HG02852 (cell line): ENCODE measurements at regions not wholly inside any gene's neighbourhood (a gene's known extent, or its start where the extent isn't known, plus 50 kb on each side); places are given as distances from the start of the nearest gene placed in this dataset.

Source experiments
- ATAC-seq: cut with Tn5 transposase; IDR thresholded peaks from one replicate; pipeline ENCODE4 v1.9.1; 2021; ENCODE audit warnings: mild to moderate bottlenecking, moderate library complexity; ENCODE audit not compliant: unreplicated experiment

GRCh38 chr2:215522237-215522636 is 86.4 kb upstream of the FN1 start:
- no peak for ATAC-seq

DNA sequence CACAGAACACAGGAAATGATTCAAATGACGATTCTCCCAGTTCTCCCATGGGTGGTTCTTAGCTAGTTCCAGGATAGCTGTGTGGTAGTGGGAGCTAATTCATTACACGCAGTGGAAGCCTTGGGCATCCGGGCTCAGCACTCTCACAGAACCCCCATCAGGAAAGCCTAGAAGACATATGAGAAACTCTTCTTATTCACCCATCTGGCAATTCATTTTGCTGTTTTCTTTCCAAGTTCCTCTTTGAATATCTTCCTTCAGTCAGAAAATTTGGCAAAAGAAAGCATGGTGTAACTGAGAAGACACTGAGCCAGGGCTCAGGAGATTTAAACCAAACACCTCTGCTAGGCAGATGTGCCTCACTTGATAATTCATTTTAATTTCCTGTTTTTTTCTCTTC is 85.2 kb upstream of the FN1 start:
- no peak for ATAC-seq

- no peak for ATAC-seq
Measured at GRCh38 chr2:215517391-215517790, 81.5 kb upstream of the FN1 start.

DNA sequence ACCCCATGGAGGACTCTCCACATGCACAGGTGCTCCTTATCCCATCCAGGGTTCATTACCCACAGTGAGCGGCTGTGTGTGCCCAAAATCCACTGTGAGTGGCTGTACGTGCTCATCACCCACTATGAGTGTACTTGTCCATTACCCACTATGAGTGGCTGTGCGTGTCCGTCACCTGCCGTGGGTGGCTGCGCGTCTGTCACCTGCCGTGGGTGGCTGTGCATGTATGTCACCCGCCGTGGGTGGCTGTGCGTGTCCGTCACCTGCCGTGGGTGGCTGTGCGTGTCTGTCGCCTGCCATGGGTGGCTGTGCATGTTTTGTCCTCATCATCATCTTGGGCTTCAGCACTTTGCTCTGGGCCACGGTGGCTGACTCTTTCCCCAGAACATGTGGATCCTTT is 78.6 kb upstream of the FN1 start:
- ATAC-seq = no peak

DNA sequence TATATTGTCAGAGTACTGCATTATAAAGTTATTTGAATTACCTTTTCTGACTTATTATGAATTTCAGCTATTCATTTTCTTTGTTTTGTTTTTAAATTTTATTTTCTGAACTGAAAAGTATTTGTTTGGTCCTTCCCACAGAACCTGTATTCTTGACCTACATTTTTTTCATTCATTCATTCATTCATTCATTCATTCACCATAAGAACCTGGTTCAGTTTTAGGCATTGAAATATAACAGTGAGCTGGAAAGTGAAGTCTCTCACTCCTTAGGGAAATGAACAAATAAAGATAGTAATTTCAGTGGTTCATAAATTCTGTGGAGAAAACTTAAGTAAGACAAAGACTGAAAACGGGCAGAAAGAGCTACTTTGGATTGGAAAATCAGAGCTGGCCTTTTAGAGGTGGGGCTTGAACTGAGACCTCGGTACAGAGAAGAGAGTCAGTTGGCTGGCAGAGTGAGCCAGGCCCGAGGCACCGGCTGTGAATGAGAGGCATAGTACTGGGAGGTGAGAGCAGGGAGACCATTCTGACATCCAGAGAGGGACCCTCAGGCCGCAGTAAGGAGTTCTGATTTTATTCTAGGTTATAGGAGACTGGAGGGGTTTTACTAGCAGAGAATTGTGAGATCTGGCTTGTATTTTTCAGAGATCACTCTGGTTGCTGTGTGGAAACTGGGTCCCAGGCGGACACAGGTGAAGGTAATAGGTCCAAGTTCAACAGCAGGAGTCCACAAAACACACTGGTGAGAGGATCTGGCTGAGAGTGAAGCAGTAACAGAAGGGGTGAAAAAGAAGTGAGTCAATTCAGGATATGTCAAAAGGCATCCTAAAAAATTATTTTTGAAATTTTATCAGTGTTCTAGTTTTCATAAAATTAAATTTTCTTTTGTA is 75.8 kb upstream of the FN1 start:
- no peak for ATAC-seq

- no peak for ATAC-seq
Measured at GRCh38 chr2:215507836-215508235, 72.0 kb upstream of the FN1 start.

- ATAC-seq = no peak
Measured at GRCh38 chr2:215507136-215507535, 71.3 kb upstream of the FN1 start.

DNA sequence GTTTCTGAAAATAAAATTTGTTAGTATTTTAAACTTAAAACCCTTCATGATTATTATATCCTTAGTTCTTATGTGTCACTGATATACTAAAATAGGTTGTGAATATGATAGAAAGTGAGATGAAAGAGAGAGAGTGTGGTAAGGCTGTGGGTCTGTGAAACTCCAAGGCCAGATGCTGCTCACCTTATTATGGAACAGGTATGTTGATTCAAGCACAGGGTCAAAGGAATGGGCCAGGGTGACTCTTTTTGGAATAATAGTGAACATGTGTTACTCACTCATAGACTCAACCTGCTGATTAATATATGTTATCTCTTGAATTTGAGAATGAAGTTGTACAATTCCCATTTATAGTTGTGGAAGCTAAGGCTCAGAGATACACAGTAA is 70.7 kb upstream of the FN1 start:
- no peak for ATAC-seq

- no peak for ATAC-seq
Measured at GRCh38 chr2:215505044-215505786, 69.3 kb upstream of the FN1 start.

DNA sequence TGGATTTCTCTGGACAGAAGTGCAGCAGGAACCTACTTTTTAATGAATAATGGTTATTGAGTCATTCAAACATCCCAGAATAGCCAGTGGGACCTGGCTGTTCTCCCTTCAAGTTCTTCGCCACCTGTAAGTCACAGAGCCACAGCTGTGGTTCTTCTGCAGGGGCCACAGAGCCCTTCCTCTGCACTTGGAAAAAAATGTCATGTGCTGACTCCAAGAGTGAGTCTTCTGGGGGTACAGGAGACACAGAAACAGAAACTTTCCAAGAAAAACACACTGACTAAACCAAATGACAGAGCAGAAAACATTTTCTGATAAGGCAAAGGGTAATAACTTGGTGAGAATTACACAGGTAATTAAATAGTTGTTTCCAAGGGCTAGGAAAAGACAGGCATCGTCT is 68.7 kb upstream of the FN1 start:
- no peak for ATAC-seq

DNA sequence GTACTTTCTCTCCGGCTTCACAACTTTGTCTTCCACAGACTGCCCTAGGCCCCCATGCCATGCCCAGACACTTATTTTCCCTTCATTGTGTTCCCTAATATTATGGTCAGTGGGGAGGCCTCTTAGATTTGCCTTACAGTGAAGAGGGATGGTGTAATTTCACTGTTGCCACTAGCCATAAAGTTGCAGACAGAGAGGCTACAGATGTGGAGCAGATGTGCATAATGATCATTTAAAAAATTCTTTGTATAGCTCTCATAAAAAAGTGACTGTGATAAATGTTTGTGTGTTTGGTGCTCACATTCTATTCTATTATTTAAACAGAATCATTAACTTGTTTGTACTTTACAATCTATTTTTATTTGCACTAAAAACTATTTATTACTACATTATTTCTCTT is 67.5 kb upstream of the FN1 start:
- ATAC-seq = no peak

GRCh38 chr2:215500466-215500865 is 64.6 kb upstream of the FN1 start:
- ATAC-seq = no peak

- ATAC-seq = no peak
Measured at GRCh38 chr2:215499331-215499730, 63.5 kb upstream of the FN1 start.

DNA sequence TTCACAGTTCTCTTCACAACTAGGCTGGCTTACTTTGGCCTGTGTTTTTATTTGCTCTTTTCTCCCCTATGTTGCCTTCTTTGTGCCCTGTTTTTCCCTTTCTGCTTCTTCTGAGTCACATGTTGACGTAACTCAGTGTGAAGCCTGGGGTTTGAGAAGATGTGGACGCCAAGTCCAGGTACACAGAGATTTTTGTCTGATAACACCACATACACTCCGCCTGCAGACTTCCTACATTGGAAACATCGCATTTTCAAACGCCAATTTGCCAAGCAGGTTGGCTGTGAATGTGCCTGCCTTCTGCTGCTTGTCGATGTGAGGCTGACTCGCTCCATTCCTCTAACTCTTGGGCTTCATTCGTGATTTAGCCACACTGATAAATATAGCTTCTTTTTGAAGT is 62.6 kb upstream of the FN1 start:
- no peak for ATAC-seq

DNA sequence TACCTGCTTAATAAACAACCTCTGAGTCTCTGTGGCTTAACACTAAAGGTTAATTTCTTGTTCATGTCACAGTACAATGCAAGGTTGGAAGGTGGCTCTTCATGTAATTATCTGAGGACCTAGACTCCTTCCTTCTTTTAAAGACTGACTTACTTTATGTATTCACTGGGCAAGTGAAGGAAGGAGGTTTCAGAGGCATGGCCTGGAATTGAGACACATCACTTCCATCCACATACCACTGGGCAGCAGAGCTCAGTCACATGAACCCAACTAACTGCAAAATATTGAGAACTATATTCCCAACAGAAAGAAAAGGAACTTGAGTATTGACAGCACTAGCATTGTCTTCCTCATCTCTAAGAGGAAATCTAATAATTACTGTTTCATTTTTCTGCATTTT is 57.5 kb upstream of the FN1 start:
- no peak for ATAC-seq

GRCh38 chr2:215489288-215489848 is 53.5 kb upstream of the FN1 start:
- ATAC-seq = no peak

DNA sequence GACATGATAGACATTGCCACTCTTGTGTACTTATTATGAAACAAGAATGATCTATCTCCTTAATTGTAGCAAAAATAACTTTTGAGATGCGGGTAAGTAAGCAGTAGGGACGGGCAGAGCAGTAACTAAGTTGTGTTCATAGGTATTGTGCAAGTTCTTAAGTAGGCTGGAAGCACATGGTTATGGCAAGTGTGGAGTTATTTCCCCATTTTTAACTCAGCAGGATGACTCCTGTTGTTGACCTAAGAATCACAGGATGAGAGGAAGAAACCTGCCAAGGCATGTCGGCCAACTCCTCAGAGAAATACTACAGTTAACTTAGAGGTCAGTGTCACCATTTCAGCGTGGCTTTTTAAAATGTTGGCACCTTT is 51.1 kb upstream of the FN1 start:
- ATAC-seq = no peak

DNA sequence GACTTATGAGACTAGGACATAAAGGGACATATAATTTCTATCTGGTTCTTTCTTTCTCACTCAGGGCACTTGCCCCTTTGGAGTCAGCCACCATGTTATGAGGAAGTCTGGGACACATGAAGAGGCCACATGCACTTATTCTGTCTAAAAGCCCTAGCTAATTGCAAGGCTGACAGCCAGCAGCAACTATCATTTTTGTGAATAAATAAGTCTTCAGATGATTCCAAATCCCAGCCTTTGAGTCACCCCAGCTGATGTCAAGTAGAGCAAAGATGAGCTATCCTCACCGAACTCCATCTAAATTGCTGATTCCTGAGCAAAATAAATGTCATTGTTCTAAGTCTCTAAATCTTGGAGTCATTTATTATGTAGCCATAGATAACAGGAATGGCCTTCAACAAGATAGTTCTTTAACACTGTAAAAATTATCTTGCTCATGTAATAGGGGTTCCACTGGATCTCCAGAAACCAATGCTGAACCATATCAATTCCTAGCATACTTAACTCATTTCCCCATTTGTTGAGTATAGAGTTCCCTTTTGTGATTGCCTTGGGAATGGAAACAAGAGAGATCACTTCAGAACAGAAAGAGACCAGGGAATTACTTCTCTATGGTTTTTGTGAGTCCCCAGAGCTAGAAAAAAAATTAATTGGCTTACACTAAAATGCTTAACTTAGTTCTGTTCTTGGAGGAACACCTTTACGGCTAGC is 50.6 kb upstream of the FN1 start:
- no peak for ATAC-seq
